ENCODE measurements at regions not wholly inside any gene's neighbourhood (a gene's known extent, or its start where the extent isn't known, plus 50 kb on each side); places are given as distances from the start of the nearest gene placed in this dataset.
A peak's percentile ranks its signal among the peaks of the same experiment; 100 is the strongest.

DNA sequence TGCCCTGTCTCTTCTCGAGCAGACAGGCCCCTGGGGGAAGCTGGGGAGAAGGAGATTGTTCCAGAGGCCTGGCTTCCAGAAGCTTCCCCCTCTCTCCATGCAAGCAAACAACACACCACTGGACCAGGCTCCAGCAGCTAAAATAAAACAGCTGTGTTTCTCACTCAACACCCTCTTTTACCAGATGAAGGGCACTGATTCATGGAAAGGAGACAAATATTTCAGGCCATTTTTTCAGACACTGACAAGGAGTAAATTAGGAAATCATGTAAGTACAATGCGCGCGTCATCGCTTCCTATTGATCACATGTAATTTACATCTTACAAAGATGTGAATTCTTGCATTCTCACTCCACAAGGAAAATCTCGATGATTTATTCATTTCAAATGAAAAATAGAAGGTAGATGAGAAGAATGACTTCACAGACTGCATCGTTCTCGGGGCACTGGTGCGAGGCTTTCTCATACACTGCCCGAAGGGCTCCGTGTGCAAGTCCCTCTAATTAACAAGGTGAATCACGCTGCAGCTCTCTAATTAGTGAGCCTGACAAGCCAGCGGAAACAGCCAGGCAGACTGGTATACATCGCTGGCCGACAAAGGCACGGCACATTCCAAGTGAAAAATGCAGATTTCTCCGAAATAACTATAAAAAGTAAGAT is 153.6 kb downstream of the KCTD15 start:
- DNase-seq: no peak

DNA sequence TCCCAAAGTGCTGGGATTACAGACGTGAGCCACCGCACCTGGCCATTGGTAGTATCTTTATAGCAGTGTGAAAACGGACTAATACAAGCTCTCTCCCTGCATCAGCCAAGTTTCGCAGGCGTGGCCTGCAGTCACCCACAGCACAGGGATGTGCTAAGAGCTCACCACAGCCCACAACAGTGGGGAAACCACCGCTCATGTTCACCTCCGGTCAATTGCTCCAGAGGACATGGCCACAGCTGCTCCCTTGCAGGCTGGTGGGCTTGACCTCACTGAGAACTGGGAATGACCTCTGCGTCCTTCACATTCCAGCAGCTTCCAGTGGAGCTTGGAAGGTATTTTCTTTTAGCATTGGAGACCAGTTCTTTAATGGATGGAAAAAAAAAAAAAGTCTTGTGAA is 156.4 kb downstream of the KCTD15 start:
- no peak for DNase-seq

DNA sequence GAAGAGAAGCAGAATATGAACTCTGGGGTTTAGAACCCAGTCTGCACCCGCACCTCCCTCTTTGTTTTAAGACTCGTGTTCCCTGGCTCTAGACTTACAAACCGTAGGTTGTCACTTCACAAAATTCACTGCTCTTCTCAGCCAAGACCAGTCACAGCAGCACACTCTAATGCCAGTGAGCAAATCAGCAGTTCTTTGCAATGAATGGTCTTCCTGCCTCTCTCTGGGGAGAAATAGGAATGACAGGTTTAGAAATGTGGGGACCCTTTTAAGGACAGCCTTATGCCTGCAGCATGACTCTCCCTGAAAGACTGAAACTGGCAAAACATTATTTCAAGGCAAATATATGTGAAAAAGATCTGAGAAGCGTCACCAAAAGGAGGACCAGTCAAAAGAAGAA is 156.9 kb downstream of the KCTD15 start:
- no peak for DNase-seq

DNA sequence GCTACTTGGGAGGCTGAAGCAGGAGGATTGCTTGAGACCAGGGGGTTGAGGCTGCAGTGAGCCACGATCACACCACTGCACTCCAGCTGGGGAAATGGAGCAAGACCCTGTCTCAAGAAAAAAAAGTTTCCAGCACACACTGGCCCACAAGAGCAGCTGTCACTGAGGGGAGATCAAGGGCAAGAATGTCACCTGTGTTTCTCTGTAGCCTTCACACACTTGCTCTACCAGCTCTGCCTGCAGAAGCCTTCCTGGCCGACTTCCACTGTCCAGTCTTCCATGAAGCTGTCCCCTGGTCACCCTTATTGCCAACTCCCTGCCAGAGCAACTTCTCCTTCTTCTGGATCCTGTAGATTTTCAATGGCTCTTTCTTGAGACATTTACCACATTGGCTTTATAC is 158.0 kb downstream of the KCTD15 start:
- no peak for DNase-seq

DNA sequence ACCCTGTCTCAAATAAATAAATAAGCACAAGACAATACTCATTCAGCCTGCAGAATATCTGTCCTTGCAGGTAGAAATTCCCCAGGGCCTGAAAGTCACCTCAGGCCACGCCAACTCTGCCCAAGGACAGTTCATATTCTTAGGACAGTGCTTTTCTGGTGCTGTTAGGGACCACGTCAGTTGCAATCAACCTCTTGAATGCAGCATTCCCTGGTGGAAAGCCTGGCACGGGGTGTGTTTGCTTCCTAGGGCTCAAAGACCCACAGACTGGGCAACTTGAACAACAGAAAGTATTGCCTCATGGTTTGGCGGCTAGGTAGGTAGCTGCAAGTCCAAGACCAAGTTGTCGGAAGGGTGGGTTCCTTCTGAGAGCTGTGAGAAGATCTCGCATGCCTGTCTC is 160.3 kb downstream of the KCTD15 start:
- DNase-seq: no peak

DNA sequence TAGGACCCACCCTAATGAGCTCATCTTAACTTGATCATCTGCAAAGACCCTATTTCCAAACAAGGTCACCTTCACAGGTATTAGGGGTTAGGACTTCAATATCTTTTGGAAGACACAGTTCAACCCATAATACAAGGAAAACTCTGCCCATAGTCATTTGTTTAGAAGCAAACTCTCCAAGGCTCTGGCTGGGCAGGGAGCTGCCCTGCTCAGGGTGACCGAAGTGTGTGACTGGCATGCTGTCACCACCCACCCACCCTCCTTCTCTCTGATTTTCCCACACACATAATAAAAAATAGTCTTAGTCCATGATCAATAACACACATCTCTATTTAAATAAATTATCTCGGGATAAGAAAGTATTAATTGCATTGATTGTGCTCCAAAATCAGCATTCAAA is 161.1 kb downstream of the KCTD15 start:
- DNase-seq: no peak

DNA sequence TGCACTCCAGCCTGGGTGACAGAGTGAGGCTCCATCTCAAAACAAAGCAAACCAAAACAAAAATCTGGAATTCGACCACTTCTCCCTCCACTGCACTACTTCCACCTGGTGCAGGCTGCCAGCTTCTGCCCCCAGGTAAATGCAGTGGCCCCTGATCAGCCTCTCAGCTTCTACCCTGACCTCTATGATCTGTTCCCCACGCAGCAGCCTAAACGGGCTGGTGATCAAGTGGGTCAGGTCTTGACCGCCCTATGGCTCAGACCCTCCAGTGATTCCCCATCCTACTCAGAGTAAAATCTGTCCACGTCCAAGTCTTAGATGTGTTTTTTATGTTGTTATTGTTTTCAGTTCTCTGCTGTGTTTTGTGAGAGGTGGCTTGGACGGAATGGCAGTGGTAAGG is 163.9 kb downstream of the KCTD15 start:
- no peak for DNase-seq

DNA sequence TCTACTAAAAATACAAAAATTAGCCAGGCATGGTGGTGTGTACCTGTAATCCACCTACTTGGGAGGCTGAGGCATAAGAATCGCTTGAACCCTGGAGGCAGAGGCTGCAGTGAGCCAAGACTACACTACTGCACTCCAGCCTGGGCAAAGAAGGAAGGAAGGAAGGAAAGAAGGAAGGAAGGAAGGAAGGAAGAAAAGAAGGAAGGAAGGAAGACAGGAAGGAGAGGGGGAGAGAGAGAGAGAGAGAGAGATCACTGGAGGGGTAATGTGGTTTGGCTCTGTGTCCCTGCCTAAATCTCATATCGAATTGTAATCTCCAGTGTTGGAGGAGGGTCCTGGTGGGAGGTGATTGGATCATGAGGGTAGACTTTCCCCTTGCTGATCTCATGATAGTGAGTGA is 165.5 kb downstream of the KCTD15 start:
- DNase-seq: no peak

DNA sequence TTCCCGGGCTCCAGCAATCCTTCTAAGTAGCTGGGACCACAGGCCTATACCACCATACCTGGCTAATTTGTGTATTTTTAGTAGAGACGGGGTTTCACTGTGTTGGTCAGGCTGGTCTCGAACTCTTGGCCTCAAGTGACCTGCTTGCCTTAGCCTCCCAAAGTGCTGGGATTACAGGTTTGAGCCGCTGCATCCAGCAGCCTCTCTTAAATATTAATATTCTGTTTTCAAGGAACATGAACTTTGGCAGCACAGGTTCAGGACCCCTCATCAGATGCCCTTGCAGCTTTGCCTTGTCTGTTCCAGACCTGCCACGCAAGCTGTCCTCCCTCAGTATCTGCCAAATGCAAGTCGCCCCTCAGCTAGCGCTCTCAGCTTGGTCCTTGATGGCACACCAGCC is 166.8 kb downstream of the KCTD15 start:
- DNase-seq: no peak

DNA sequence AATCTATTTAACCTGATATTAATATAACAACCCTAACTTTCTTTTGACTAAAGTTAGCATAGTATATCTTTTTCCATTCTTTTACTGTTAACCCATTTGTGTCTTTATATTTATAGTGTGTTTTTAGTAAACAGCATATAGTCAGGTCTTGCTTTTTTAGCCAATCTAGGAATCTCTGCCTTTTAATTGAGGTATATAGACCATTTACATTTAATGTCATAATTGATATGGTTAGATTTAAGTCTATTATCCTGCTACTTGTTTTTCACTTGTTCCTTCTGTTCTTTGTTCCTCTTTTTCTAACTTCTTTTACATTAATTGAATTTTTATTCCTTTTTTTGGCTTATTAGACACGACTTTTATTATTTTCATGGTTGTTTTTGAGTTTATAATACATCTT is 174.4 kb downstream of the KCTD15 start:
- no peak for DNase-seq

DNA sequence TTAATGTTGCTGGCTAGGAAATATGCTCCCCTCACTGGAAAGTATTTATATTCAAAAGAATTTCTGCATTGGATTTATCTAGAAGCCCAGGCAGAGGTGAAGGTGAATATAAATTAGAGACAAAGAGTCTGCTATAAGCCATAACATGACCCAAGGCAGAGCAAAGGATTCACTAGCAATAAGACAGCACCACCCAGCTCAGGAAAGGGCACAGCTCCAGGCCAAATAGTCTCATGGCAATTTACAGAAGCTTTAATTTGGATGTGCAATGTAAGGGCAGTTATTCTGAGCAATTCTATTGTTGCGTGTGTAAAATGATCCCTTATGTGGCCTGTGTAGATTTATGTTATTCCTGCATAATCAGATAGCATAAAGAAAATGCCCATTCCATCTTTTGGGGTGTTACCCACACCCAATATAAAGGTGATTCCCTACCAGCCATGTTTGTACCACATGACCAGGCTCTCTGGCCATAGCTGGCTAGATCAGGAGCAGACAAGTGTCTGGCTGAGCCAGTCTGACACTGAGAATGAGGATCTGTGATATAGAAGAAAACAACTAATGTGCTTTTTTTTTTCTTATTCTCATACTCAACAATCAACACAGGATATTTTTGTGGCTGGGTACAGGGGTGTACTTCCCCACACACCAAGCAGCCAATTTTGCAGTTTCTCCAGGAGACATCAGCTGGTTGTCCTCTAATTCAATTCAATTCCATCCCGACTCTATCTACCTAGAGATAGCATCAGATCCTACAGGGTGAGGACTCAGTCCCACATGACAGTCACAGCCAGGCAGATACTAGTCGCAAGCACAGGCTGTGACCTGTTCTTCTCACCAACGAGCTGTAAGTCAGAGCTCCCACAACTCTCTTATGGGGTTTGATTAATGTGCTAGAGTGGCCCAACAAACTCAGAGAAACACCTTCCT is 181.4 kb downstream of the KCTD15 start:
- DNase-seq: no peak

DNA sequence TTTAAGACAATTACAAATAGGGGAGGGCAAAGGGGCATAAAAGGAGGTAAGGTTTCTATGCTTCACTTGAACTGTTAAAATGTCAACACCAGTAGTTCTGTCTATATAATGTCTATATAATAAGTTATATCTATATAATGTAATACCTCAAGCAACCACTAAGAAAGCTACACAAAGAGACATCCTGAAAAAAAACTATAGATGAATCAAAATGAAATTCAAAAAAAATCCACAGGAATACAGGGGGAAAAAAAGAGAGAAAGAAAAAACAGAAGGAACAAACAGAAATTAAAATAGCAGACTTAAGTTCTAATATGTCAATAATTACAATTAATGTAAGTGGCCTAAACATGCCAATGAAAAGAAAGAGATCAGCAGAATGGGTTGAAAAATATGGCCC is 186.0 kb downstream of the KCTD15 start:
- DNase-seq: no peak

DNA sequence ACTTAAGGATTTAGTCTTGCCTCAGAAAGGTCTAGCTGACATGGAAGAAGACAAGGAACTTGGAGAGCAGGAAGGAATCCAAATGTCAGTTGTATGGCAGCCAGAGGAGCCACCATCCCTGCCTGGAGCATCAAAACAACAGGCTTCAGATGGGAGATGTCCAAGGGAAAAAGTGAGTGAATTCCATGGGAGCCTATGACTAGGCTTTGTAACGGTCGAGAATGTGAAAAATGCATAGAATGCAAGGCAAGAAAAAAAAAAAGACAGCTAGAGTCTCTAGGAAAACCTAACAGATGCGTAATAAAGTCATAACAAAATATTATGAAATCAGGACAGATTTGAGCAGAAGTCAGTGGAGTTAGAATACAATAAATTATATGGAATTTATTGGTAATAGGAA is 183.7 kb upstream of the LSM14A start:
- no peak for DNase-seq

DNA sequence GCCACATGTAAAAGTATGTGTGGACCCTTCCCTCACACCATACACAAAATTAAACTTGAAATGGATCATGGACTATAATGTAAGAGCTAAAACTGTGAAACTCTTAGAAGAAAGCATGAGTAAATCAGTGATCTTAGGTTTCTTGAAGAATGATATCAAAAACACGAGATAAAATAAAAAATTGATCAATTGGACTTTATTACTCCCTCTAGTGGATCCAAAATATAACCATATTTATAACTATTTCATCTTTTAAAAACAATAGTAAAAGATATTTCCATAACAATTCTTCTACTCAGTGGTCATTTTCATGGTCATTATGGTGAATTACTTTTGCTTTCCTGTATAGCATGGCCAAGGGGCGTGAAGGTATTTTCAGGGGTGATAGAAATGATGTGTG is 174.6 kb upstream of the LSM14A start:
- no peak for DNase-seq

DNA sequence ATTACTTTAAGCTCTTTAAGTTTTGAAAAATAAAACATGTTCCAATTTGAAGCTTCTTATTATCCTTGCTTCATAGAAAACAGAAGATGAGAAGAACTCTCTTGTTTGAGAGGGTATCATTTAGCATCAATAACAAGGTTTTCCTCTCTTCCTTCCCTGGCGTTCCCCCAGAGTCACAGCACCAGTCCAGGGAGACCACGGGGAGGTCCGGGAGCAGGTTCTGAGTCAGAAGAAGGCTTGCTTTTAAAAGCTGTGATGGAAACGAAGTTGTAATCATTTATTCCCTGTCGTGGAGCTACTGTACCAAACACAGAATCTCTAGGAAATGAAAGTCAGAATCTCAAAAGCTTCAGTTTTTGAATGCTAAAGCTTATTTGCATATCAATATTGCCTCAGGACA is 174.0 kb upstream of the LSM14A start:
- no peak for DNase-seq

DNA sequence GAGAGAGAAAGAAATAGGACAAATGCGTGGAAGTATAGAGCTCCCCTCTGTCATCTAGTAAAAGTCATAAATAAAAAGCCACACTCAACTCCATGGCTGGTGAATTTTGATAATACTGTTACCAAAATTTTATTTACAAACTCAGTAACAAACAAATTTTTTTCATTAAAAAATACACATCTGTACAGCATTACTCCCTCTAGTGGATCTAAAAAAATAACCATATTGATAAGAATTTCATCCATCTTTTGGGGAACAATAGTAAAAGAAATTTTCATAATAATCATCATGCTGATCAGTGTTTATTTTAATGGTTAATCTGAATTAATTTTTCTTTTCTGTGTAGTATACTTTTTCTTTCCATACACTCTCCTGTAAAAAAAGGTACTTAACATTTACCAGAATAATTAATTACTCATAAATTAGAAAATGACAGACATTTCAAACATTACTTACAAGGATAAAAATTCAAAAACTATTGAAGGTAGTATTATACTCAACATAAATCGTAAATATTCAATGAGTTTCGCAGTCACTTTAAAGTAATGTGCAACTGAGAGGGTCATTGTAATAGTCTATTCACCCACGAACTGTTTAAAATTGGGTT is 173.5 kb upstream of the LSM14A start:
- peak; percentile 1 for DNase-seq

DNA sequence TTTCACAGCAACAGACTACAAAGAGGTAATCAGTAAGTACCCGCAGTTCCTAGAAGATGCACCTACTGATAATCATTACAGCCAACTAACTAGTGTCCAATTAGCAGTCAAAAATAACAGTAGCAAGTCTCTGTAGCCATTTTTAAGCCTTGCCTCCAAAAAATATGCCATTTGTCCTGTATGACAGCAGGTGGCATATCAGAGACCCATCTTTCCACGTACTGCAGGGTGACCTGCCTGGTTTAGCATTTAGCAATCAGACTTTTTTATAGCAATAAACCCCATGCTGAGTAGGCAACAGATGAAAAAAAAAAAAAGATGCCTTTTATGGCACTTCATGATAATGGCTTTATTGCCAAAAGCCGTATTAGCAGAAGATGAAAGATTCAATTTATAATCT is 155.3 kb upstream of the LSM14A start:
- DNase-seq: no peak

DNA sequence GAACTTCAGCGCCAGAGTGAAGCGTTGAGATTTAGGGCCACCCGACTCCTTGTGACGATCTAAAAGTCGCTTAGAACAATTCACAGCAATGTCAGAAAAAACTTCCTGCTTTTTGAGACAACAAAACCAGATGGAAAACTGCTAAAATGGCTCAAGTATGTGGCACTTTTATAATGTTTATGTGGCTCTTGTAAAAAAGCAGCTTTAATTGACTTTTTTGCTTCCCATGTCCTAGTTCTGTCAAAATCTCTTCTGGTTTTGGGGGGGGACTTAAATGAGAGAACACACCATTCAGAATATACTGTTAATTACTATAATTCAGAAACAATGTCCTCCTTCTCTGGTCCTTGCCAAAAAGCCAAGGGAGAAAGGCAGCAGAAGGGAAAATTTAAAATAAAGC is 154.7 kb upstream of the LSM14A start:
- no peak for DNase-seq

DNA sequence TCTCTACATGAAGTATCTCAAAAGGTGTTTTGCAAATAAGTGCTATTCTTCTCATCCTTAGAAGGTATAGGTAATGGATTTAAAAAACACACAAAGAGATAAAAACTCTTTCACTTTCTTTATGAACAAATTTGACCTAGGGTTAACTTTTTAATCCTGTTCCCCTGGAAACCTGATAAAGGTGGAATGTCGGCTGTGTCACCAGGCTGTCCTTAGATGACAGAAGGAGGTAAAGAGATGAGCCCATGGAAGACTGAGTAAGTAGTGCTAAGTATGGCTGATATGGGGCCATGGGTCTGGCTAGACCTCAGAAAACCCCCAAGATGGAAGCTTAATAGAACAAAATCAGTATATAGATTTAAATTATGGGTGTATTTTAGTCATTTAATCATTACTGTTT is 153.8 kb upstream of the LSM14A start:
- no peak for DNase-seq

DNA sequence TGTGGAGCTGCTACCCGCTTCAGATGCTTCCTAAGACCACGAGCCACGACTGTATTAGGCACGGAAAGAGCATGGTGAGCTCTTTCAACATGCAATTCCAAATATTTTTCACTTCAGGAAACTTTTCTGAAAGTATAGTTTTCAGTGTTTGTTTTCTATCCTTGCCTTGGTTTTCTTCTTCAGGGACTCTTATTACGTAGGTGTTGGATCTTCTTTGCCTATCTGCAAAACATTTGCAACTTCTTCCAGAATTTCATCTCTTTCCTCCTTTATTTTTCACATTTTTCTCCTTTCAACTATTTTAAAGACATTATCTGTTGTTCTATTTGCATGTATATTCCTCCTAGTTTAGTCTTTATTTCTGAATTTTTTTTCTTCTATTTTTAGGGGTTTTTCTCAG is 148.9 kb upstream of the LSM14A start:
- DNase-seq: no peak

DNA sequence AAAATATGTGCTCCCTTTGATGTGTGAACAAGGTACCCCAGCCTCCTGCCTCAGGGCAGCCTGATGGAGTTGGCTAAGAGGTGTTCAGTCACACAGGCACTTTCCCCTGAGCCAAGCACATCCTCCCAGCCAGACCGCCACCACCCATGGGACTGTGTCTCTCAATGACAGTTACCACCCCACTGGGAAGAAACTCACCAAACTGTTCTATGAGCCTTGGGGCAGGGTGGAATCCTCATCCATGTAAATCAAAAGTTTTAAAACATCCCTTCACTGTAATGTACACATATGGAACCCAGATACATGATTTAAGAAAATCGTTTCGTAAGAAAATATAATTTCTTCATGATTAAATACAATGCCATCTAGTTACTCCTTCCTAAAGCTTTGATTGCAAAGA is 138.4 kb upstream of the LSM14A start:
- no peak for DNase-seq

DNA sequence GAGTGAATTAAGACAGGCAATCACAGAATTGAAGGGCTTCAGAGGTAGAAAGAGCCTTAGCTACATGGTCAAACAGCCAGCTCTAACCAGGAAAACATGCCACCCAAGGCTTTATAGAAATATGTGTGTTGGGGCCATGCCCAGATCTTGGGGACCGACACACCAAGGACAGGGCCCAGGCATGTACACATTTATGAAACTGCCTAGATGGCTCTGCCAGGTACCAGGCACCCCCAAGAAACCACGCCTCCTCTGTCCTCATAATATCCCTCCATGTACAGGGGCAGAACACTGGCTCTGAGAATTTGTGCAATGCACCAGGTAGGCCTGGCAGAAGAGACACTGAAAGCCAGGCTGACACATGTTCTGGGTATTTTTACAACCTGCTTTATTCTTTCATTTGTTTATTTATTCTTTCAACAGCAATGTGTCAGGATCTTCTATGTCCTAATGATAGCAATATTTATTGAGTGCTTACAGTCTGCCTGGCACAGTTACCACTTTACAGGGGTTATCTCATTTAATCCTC is 137.9 kb upstream of the LSM14A start:
- DNase-seq: no peak

DNA sequence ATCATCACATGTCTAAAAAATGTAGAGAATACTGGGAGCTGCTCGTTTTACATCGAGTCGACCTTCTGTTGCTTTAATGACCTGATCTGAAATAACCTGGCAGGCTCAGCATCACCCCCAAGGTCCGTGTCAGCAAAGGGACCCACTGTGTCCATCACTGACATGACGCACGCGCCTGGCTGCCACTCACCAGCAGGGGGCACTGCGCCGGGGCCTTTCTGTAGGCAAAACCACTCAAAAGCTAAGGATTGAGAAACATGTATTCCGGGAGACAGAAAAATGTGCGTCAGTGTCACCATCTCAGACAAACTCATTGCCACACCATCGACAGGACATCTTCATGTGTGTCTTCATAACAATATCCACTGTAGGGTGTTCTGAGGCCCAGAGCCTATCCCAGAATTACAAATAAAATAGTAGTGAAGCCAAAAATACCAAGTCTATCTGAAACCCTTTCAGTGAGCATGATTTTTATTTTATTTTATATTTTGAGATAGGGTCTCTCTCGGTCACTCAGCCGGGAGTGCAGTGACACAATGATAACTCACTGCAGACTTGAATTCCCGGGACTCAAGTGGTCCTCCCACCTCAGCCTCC is 130.3 kb upstream of the LSM14A start:
- no peak for DNase-seq

DNA sequence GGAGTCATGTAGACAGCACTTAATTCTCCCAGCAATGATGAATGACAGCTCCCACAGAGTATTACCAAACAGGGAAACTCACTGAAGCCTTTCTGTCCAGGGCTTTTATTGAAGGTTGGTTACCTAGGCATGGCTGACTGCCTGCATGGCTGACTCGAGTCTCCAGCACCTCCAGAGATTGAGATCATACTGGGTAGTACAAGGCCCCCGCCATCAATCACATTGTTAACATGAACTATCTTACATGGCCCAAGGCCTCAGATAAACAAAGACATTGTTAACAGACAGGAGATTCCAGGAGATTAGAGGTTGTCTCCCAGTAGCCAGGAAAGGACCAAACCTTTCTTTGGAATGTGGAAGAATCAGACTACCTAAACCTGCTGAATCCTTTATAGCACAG is 128.3 kb upstream of the LSM14A start:
- no peak for DNase-seq

All from DMS79 treated with DMSO at 0.1 percent for 48 hours (cell line).